Suprapubic skin (tissue), 4 donors: ENCODE measurements at regions not wholly inside any gene's neighbourhood (a gene's known extent, or its start where the extent isn't known, plus 50 kb on each side); places are given as distances from the start of the nearest gene placed in this dataset.

ENCODE experiments used
- POLR2A ChIP-seq, 2 donors: fragments of 450-650 bp; IDR thresholded peaks; one replicate each; pipeline ENCODE4 v1.6.1; 2017; ENCODE audit warnings: antibody characterized with exemption in 2 of 2, mild to moderate bottlenecking in 2 of 2, moderate library complexity in 2 of 2
- POLR2AphosphoS5 ChIP-seq, 3 donors: sonication (generic); formaldehyde crosslinking; IDR thresholded peaks; one replicate each; pipeline ENCODE4 v1.6.1; 2017; ENCODE audit warnings: antibody characterized with exemption in 3 of 3
- TF ChIP-seq, protein P1 (sequence below), 2 donors: fragments of 200-600 bp in 1 of 2; fragments of 450-650 bp in 1 of 2; sonication (generic) in 1 of 2; IDR thresholded peaks; one replicate each; pipeline ENCODE4 v1.5.1; 2016 to 2019; ENCODE audit warnings: antibody characterized with exemption in 2 of 2, mild to moderate bottlenecking in 1 of 2, moderate library complexity in 1 of 2

DNA sequence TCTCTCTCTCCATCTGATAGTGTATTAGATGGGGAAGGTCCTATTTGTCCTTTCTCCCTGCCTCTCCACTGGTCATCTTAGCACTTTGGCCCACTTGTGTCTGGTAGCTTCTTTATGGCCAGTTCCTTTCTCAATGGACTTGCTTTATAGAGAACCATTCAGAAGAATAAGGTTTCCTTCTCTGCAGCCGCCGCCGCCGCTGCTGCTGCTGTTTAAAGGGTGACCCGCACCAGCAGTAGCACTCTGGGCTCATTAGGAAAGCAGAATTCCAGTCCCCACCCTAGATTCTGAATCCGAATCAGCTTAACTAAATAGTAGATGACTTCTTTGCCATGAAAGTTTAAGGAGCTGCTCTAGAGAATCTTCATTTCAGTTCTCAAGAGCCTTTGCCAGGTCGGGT, 490.2 kb downstream of the FOXO1 start:
- TF ChIP-seq, protein P1, sequence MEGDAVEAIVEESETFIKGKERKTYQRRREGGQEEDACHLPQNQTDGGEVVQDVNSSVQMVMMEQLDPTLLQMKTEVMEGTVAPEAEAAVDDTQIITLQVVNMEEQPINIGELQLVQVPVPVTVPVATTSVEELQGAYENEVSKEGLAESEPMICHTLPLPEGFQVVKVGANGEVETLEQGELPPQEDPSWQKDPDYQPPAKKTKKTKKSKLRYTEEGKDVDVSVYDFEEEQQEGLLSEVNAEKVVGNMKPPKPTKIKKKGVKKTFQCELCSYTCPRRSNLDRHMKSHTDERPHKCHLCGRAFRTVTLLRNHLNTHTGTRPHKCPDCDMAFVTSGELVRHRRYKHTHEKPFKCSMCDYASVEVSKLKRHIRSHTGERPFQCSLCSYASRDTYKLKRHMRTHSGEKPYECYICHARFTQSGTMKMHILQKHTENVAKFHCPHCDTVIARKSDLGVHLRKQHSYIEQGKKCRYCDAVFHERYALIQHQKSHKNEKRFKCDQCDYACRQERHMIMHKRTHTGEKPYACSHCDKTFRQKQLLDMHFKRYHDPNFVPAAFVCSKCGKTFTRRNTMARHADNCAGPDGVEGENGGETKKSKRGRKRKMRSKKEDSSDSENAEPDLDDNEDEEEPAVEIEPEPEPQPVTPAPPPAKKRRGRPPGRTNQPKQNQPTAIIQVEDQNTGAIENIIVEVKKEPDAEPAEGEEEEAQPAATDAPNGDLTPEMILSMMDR (IDR thresholded peaks at IDR 0.05), result no peak
- TF ChIP-seq POLR2AphosphoS5 (IDR thresholded peaks at IDR 0.05), result no peak
- no peak for TF ChIP-seq POLR2A (IDR thresholded peaks at IDR 0.05)
